ENCODE measurements at regions not wholly inside any gene's neighbourhood (a gene's known extent, or its start where the extent isn't known, plus 50 kb on each side); places are given as distances from the start of the nearest gene placed in this dataset.
"Not testable (repeated sequence)": the region's sequence is repeated elsewhere in the genome, so short reads cannot be mapped to it uniquely, and the experiment has no call there.

DNA sequence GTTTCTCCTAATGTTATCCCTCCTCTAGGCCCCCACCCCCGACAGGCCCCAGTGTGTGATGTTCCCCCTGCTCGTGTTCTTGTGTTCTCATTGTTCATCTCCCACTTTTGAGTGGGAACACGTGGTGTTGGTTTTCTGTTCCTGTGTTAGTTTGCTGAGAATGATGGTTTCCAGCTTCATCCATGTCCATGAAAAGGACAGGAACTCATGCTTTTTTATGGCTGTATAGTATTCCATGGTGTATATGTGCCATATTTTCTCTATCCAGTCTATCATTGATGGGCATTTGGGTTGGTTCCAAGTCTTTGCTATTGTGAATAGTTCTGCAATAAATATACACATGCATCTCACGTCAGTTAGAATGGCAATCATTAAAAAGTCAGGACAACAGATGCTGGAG lies 305.9 kb downstream of the MED10 start:
- peak; percentile 75 for TF ChIP-seq ZNF146 (tag by site-specific recombination; IDR thresholded peaks at IDR 0.05)
- POLR2A ChIA-PET; H3K9me3 ChIP-seq (ENCODE audit: control insufficient read depth, insufficient read depth, low read depth, low read length); H3K27ac ChIP-seq (ENCODE audit: extremely low read depth, low read depth, low read length); H3K4me3 ChIP-seq (ENCODE audit: low read depth, low read length); H3K36me3 ChIP-seq (ENCODE audit: control insufficient read depth in 2 of 2, insufficient read depth in 1 of 2, low read length in 2 of 2); H3K4me1 ChIP-seq (ENCODE audit: control insufficient read depth, insufficient read depth, low read length): not testable (repeated sequence)
- CTCF ChIA-PET: interaction anchor here (0.6 kb wide), 1 partner anchor 217 kb away, joined by 3 read pairs; no protein-coding TSS in a partner anchor

- no peak overlapping the region for H3K4me3 ChIP-seq (ENCODE audit: low read depth, low read length)
- no peak overlapping the region for H3K27ac ChIP-seq (ENCODE audit: extremely low read depth, low read depth, low read length)
- ChIA-PET CTCF (no interaction called here), POLR2A (no interaction called here)
- no peaks in the 10 kb centered on the region for H3K36me3 ChIP-seq (ENCODE audit: control insufficient read depth in 2 of 2, insufficient read depth in 1 of 2, low read length in 2 of 2)
- H3K4me1 ChIP-seq (ENCODE audit: control insufficient read depth, insufficient read depth, low read length): no peaks in the 10 kb centered on the region
- no peaks in the 10 kb centered on the region for H3K9me3 ChIP-seq (ENCODE audit: control insufficient read depth, insufficient read depth, low read depth, low read length)
- TF ChIP-seq, protein P1, sequence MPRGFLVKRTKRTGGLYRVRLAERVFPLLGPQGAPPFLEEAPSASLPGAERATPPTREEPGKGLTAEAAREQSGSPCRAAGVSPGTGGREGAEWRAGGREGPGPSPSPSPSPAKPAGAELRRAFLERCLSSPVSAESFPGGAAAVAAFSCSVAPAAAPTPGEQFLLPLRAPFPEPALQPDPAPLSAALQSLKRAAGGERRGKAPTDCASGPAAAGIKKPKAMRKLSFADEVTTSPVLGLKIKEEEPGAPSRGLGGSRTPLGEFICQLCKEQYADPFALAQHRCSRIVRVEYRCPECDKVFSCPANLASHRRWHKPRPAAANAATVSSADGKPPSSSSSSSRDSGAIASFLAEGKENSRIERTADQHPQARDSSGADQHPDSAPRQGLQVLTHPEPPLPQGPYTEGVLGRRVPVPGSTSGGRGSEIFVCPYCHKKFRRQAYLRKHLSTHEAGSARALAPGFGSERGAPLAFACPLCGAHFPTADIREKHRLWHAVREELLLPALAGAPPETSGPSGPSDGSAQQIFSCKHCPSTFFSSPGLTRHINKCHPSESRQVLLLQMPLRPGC (tag by site-specific recombination; IDR thresholded peaks at IDR 0.05): no peak
- TF ChIP-seq FEZF1 (tag by site-specific recombination; IDR thresholded peaks at IDR 0.05): no peak
- no peak for TF ChIP-seq ZNF473 (tag by site-specific recombination; IDR thresholded peaks at IDR 0.05)
- TF ChIP-seq ZNF174 (tag by site-specific recombination; IDR thresholded peaks at IDR 0.05): no peak
- TF ChIP-seq ZNF747 (tag by site-specific recombination; IDR thresholded peaks at IDR 0.05): no peak
- TF ChIP-seq ZNF530 (tag by site-specific recombination; IDR thresholded peaks at IDR 0.05; ENCODE audit: low read depth): no peak
- no peak for TF ChIP-seq ZNF10 (tag by site-specific recombination; IDR thresholded peaks at IDR 0.05)
- TF ChIP-seq ZNF23 (tag by site-specific recombination; IDR thresholded peaks at IDR 0.05; ENCODE audit: borderline replicate concordance): no peak
- TF ChIP-seq MZF1 (tag by site-specific recombination; IDR thresholded peaks at IDR 0.05; ENCODE audit: borderline replicate concordance): no peak
- TF ChIP-seq PRDM1 (tag by site-specific recombination; IDR thresholded peaks at IDR 0.05): no peak
- no peak for TF ChIP-seq GLIS1 (tag by site-specific recombination; IDR thresholded peaks at IDR 0.05)
- TF ChIP-seq ZBTB21 (tag by site-specific recombination; IDR thresholded peaks at IDR 0.05): no peak
- TF ChIP-seq, protein P2, sequence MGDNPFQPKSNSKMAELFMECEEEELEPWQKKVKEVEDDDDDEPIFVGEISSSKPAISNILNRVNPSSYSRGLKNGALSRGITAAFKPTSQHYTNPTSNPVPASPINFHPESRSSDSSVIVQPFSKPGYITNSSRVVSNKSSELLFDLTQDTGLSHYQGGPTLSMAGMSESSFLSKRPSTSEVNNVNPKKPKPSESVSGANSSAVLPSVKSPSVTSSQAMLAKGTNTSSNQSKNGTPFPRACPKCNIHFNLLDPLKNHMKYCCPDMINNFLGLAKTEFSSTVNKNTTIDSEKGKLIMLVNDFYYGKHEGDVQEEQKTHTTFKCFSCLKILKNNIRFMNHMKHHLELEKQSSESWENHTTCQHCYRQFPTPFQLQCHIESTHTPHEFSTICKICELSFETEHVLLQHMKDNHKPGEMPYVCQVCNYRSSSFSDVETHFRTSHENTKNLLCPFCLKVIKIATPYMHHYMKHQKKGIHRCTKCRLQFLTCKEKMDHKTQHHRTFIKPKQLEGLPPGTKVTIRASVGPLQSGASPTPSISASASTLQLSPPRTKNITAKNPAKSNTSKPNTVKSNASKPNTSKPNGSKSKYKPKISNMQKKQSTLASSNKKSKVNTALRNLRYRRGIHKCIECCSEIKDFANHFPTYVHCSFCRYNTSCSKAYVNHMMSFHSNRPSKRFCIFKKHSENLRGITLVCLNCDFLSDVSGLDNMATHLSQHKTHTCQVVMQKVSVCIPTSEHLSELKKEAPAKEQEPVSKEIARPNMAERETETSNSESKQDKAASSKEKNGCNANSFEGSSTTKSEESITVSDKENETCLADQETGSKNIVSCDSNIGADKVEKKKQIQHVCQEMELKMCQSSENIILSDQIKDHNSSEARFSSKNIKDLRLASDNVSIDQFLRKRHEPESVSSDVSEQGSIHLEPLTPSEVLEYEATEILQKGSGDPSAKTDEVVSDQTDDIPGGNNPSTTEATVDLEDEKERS (tag by site-specific recombination; IDR thresholded peaks at IDR 0.05): no peak
- TF ChIP-seq RBAK (tag by site-specific recombination; IDR thresholded peaks at IDR 0.05): no peak
- no peak for TF ChIP-seq ZBTB17 (tag by site-specific recombination; IDR thresholded peaks at IDR 0.05)
- TF ChIP-seq, protein P3, sequence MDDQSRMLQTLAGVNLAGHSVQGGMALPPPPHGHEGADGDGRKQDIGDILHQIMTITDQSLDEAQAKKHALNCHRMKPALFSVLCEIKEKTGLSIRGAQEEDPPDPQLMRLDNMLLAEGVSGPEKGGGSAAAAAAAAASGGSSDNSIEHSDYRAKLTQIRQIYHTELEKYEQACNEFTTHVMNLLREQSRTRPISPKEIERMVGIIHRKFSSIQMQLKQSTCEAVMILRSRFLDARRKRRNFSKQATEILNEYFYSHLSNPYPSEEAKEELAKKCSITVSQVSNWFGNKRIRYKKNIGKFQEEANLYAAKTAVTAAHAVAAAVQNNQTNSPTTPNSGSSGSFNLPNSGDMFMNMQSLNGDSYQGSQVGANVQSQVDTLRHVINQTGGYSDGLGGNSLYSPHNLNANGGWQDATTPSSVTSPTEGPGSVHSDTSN (CRISPR knock-in tag; IDR thresholded peaks at IDR 0.05): no peak
- no peak for TF ChIP-seq PRDM10 (tag by site-specific recombination; IDR thresholded peaks at IDR 0.05)
- TF ChIP-seq ZNF488 (tag by site-specific recombination; IDR thresholded peaks at IDR 0.05): no peak
Measured at GRCh38 chr5:6069496-6070185, 308.7 kb downstream of the MED10 start.
